ENCODE measurements at regions not wholly inside any gene's neighbourhood (a gene's known extent, or its start where the extent isn't known, plus 50 kb on each side); places are given as distances from the start of the nearest gene placed in this dataset.

DNA sequence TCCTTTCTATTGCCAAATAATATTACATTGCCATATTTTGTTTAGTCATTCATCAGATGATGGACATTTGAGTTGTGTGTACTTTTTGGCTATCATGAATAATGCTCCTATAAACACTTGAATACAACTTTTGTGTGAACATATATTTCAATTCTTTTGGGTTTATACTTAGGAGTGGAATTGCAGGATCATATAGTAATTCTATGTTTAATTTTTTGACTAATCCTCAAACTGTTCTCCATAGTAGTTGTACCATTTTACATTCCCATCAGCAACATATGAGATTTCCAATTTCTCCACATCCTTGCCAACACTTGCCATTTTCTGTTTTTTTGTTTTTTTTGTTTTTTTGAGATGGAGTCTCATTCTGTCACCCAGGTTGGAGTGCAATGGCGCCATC, 87.2 kb downstream of the B3GNT2 start:
- TF ChIP-seq, protein P1, sequence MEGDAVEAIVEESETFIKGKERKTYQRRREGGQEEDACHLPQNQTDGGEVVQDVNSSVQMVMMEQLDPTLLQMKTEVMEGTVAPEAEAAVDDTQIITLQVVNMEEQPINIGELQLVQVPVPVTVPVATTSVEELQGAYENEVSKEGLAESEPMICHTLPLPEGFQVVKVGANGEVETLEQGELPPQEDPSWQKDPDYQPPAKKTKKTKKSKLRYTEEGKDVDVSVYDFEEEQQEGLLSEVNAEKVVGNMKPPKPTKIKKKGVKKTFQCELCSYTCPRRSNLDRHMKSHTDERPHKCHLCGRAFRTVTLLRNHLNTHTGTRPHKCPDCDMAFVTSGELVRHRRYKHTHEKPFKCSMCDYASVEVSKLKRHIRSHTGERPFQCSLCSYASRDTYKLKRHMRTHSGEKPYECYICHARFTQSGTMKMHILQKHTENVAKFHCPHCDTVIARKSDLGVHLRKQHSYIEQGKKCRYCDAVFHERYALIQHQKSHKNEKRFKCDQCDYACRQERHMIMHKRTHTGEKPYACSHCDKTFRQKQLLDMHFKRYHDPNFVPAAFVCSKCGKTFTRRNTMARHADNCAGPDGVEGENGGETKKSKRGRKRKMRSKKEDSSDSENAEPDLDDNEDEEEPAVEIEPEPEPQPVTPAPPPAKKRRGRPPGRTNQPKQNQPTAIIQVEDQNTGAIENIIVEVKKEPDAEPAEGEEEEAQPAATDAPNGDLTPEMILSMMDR (IDR thresholded peaks at IDR 0.05): no peak
- no peak for TF ChIP-seq POLR2A (IDR thresholded peaks at IDR 0.05)

Measured in Peyer's patch (tissue), 4 donors.